ENCODE measurements at regions not wholly inside any gene's neighbourhood (a gene's known extent, or its start where the extent isn't known, plus 50 kb on each side); places are given as distances from the start of the nearest gene placed in this dataset.

DNA sequence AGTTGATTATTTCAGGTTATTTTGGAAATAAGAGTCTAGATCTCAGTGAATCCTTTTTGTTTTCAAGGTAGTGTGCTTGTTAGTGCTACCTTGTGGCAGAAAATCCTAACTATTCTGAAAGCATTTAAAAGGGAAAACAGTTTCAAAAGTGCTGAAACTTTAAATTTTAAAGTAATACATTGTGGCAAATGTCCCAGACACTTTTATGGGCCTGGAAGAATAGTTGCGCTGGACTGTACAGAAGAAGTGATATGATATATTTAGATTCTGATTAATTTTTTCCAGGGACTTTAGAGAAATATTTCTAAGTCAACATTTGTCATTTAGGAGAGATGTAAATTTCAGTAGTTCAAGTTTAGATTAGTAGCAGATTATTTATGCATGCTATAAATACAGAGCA lies 96.7 kb upstream of the BMP5 start:
- TF ChIP-seq, protein P1, sequence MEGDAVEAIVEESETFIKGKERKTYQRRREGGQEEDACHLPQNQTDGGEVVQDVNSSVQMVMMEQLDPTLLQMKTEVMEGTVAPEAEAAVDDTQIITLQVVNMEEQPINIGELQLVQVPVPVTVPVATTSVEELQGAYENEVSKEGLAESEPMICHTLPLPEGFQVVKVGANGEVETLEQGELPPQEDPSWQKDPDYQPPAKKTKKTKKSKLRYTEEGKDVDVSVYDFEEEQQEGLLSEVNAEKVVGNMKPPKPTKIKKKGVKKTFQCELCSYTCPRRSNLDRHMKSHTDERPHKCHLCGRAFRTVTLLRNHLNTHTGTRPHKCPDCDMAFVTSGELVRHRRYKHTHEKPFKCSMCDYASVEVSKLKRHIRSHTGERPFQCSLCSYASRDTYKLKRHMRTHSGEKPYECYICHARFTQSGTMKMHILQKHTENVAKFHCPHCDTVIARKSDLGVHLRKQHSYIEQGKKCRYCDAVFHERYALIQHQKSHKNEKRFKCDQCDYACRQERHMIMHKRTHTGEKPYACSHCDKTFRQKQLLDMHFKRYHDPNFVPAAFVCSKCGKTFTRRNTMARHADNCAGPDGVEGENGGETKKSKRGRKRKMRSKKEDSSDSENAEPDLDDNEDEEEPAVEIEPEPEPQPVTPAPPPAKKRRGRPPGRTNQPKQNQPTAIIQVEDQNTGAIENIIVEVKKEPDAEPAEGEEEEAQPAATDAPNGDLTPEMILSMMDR (IDR thresholded peaks at IDR 0.05; ENCODE audit: low read depth, low read length, poor library complexity, severe bottlenecking), result no peak
- no peak for TF ChIP-seq EZH2phosphoT487 (IDR thresholded peaks at IDR 0.05; ENCODE audit: borderline replicate concordance, low read length)
